ENCODE measurements at regions not wholly inside any gene's neighbourhood (a gene's known extent, or its start where the extent isn't known, plus 50 kb on each side); places are given as distances from the start of the nearest gene placed in this dataset.

DNA sequence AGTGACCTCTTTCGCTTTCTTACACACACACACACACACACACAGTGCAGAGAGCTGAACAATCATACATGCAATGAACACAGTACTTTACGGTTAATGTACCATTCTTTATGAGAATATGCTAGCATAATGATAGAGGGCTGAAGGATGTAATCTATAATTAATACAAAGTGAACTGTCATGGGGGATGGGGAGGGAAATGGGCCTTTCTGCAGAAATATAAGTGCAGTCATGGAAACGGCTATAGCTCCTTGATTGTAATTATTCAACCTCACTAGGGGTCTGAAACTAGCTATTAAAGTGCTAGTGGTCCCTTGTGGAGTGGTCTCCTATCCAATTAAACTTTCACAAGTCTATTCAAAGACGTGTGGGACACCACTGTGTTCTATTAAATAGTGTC, 443.2 kb upstream of the FOXG1 start:
- TF ChIP-seq RAD21 (IDR thresholded peaks at IDR 0.05; ENCODE audit: low read depth) (no peak), NFIC (IDR thresholded peaks at IDR 0.05) (no peak), CEBPB (IDR thresholded peaks at IDR 0.05) (no peak), TCF12 (IDR thresholded peaks at IDR 0.05; ENCODE audit: low read depth) (no peak), EGR1 (IDR thresholded peaks at IDR 0.05) (no peak), EP300 (IDR thresholded peaks at IDR 0.05; ENCODE audit: borderline replicate concordance) (no peak), FOXM1 (IDR thresholded peaks at IDR 0.05; ENCODE audit: borderline replicate concordance, low read depth) (no peak), ZBTB7A (IDR thresholded peaks at IDR 0.05; ENCODE audit: low read depth) (no peak), TEAD4 (IDR thresholded peaks at IDR 0.05) (no peak)
- TF ChIP-seq, protein P1, sequence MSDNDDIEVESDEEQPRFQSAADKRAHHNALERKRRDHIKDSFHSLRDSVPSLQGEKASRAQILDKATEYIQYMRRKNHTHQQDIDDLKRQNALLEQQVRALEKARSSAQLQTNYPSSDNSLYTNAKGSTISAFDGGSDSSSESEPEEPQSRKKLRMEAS (IDR thresholded peaks at IDR 0.05): no peak
